CD4-positive, CD25-positive, alpha-beta regulatory T cell (primary cell): ENCODE measurements at regions not wholly inside any gene's neighbourhood (a gene's known extent, or its start where the extent isn't known, plus 50 kb on each side); places are given as distances from the start of the nearest gene placed in this dataset.

Experiments
- ATAC-seq, 2 donors: fragments of 150-1000 bp; cut with Tn5 transposase; one replicate each; pipeline ENCODE4 v1.10.0; 2021; ENCODE audit warnings: low read depth in 2 of 2, moderate number of reproducible peaks in 2 of 2, moderate library complexity in 1 of 2
- DNase-seq, 3 donors: peaks; one replicate each; pipeline versions ENCODE4 v3.0.0 to v3.0.0-alpha.2; 2012 to 2022; ENCODE audit warnings: mixed read lengths in 1 of 3
- H3K27ac ChIP-seq: one replicate; pipeline ENCODE4 v1.7.0; 2013; ENCODE audit warnings: mild to moderate bottlenecking, low read length; ENCODE audit not compliant: insufficient read depth, poor library complexity, severe bottlenecking
- H3K27me3 ChIP-seq: one replicate; pipeline ENCODE4 v1.7.0; 2013; ENCODE audit warnings: low read length; ENCODE audit not compliant: control insufficient read depth, insufficient read depth
- H3K36me3 ChIP-seq: one replicate; pipeline ENCODE4 v1.7.0; 2013; ENCODE audit warnings: mild to moderate bottlenecking, low read length, moderate library complexity; ENCODE audit not compliant: control insufficient read depth, insufficient read depth
- H3K4me1 ChIP-seq: 2 replicates; pipeline ENCODE4 v1.7.0; 2013; ENCODE audit warnings: mild to moderate bottlenecking, low read length; ENCODE audit not compliant: insufficient read depth, control insufficient read depth, poor library complexity, severe bottlenecking
- H3K4me3 ChIP-seq: one replicate; pipeline ENCODE4 v1.7.0; 2013; ENCODE audit warnings: low read depth, mild to moderate bottlenecking, low read length, moderate library complexity
- H3K9me3 ChIP-seq, 2 experiments: 1 replicate in 1 of 2; 2 replicates in 1 of 2; pipeline ENCODE4 v1.7.0; 2013; ENCODE audit warnings: low read length in 2 of 2, mild to moderate bottlenecking in 1 of 2, moderate library complexity in 1 of 2; ENCODE audit not compliant: control insufficient read depth in 2 of 2
- H3K27ac Mint-ChIP-seq, 3 donors: one replicate each; pipeline ENCODE4 v1.8.0; 2020 to 2022; ENCODE audit warnings: mild to moderate bottlenecking in 3 of 3, mixed read lengths in 3 of 3, moderate library complexity in 2 of 3
- H3K27me3 Mint-ChIP-seq: one replicate; pipeline ENCODE4 v1.8.0; 2022; ENCODE audit warnings: mild to moderate bottlenecking, mixed read lengths
- H3K36me3 Mint-ChIP-seq: one replicate; pipeline ENCODE4 v1.8.0; 2020; ENCODE audit warnings: mixed read lengths
- H3K4me1 Mint-ChIP-seq, 4 donors: one replicate each; pipeline ENCODE4 v1.8.0; 2020 to 2022; ENCODE audit warnings: mixed read lengths in 4 of 4, mild to moderate bottlenecking in 1 of 4
- H3K4me3 Mint-ChIP-seq, 4 donors: one replicate each; pipeline ENCODE4 v1.8.0; 2020 to 2022; ENCODE audit warnings: mild to moderate bottlenecking in 4 of 4, mixed read lengths in 4 of 4, moderate library complexity in 3 of 4
- H3K9me3 Mint-ChIP-seq, 7 donors: one replicate each; pipeline ENCODE4 v1.8.0; 2020 to 2022; ENCODE audit warnings: mixed read lengths in 7 of 7, mild to moderate bottlenecking in 3 of 7, moderate library complexity in 2 of 7

- no peak overlapping the region for H3K4me3 Mint-ChIP-seq
- peaks cover 1 to 16% (median 4%) of the 10 kb centered on the region in 7 donors for H3K9me3 Mint-ChIP-seq
- H3K27ac Mint-ChIP-seq: no peak overlapping the region
- H3K4me1 Mint-ChIP-seq: no peaks in the 10 kb centered on the region
- no peaks in the 10 kb centered on the region for H3K36me3 Mint-ChIP-seq
- H3K27me3 Mint-ChIP-seq: no peaks in the 10 kb centered on the region
- Histone ChIP-seq H3K36me3 (no peaks in the 10 kb centered on the region), H3K27me3 (no peaks in the 10 kb centered on the region), H3K27ac (no peak overlapping the region), H3K4me1 (no peaks in the 10 kb centered on the region), H3K9me3 (peaks cover 0 to 3% of the 10 kb centered on the region in 2 experiments), H3K4me3 (no peak overlapping the region)
- ATAC-seq: no peak
- no peak for DNase-seq
These were observed 78.4 kb upstream of the CDH11 start for GRCh38 chr16:65200156-65200773.

DNA sequence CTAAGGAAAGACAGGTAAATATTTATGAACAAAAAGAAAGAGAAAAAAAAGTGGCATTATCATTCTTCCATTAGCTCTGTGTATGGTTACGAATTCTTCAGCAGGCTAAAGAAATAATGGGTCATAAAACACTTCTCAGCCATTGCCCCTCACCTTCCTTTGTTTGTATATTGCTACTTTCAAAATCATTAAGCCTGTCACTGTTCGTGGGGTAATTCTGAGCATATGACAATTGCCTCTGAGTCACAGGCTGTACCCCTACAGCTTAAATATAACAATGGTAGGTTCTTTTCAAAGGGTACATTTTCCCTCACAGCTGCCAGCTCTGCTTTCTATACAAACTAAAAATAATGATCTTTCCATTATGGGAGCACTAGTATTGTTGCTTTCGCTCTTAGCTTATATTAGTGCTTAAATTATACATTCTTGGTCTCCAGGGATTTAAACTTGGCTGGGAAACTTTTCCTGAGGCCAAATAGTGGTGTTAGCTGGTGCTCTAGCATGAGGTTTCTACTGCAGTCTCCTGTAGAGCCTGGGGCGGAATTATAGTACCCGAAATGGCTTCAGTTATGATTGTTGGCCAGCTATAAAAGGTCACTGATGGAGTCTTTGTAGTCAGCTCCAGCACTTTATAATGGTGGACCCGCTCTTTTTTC lies 74.7 kb upstream of the CDH11 start:
- peaks cover 0 to 3% of the 10 kb centered on the region in 2 experiments for H3K9me3 ChIP-seq
- Mint-ChIP-seq H3K4me1 (no peaks in the 10 kb centered on the region), H3K4me3 (no peak overlapping the region), H3K9me3 (peaks cover 0 to 14% (median 6%) of the 10 kb centered on the region in 7 donors), H3K27me3 (no peaks in the 10 kb centered on the region), H3K36me3 (no peaks in the 10 kb centered on the region), H3K27ac (no peak overlapping the region)
- H3K27ac ChIP-seq: no peak overlapping the region
- no peaks in the 10 kb centered on the region for H3K27me3 ChIP-seq
- H3K4me3 ChIP-seq: no peak overlapping the region
- no peaks in the 10 kb centered on the region for H3K4me1 ChIP-seq
- ATAC-seq (no peak), DNase-seq (no peak)
- no peaks in the 10 kb centered on the region for H3K36me3 ChIP-seq

DNA sequence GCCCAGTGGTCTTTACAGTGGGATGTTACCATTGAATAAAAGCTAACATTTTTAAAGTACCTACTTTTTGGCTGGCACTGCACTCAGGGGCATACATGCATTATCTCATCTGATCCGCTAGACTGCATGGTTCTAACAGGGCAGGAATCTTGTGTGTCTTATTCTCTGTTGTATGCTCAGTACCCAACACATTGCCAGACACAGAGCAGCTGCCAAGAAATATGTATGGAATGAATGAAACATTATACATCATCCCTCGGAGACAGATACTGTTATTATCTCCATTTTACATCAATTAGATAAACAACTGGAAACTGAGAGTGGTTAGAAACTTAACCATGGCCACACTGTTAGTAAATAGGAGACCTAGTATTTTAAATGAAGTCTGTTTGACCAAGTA lies 74.1 kb upstream of the CDH11 start:
- Histone ChIP-seq H3K9me3 (peaks cover 0 to 3% of the 10 kb centered on the region in 2 experiments), H3K4me1 (no peaks in the 10 kb centered on the region), H3K27me3 (no peaks in the 10 kb centered on the region), H3K4me3 (no peak overlapping the region), H3K36me3 (no peaks in the 10 kb centered on the region), H3K27ac (no peak overlapping the region)
- ATAC-seq: no peak
- no peaks in the 10 kb centered on the region for H3K27me3 Mint-ChIP-seq
- DNase-seq: no peak
- peaks cover 0 to 14% (median 6%) of the 10 kb centered on the region in 7 donors for H3K9me3 Mint-ChIP-seq
- H3K4me1 Mint-ChIP-seq: no peaks in the 10 kb centered on the region
- no peaks in the 10 kb centered on the region for H3K36me3 Mint-ChIP-seq
- no peak overlapping the region for H3K4me3 Mint-ChIP-seq
- no peak overlapping the region for H3K27ac Mint-ChIP-seq

- Mint-ChIP-seq H3K4me3 (no peak overlapping the region), H3K27ac (no peak overlapping the region), H3K4me1 (no peaks in the 10 kb centered on the region), H3K27me3 (no peaks in the 10 kb centered on the region), H3K9me3 (peaks cover 0 to 23% (median 3%) of the 10 kb centered on the region in 7 donors), H3K36me3 (no peaks in the 10 kb centered on the region)
- Histone ChIP-seq H3K4me3 (no peak overlapping the region), H3K36me3 (no peaks in the 10 kb centered on the region), H3K4me1 (no peaks in the 10 kb centered on the region), H3K9me3 (no peaks in the 10 kb centered on the region), H3K27me3 (no peaks in the 10 kb centered on the region), H3K27ac (no peak overlapping the region)
- DNase-seq (no peak), ATAC-seq (no peak)
These were observed 63.4 kb upstream of the CDH11 start for GRCh38 chr16:65185241-65185778.

DNA sequence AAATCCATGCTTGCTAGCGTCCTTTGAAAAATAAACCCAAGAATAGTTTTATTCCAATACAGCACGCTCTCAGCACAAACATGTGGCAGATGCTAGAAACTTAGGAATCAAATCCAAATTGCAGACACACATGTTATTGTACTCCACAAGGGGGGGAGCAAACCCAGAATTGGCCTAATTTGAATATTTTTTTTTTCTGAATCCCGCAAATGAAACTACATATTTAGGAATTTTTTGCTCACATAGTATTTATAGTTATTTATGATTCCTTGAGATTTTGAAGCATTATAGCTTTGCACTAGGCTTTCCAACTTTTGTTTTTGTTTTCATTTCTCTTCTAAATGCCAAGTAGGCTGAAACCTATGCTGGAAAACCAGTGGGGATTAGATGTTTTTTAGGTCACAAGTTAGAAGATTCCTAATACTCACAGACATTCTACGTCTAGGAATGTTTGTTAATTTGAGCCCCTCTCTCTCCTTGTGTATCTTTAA lies 59.3 kb upstream of the CDH11 start:
- Histone ChIP-seq H3K4me3 (no peak overlapping the region), H3K27me3 (no peaks in the 10 kb centered on the region), H3K4me1 (no peaks in the 10 kb centered on the region), H3K36me3 (no peaks in the 10 kb centered on the region), H3K27ac (no peak overlapping the region), H3K9me3 (no peaks in the 10 kb centered on the region)
- Mint-ChIP-seq H3K27ac (no peak overlapping the region), H3K27me3 (no peaks in the 10 kb centered on the region), H3K36me3 (no peaks in the 10 kb centered on the region), H3K4me1 (no peaks in the 10 kb centered on the region), H3K9me3 (peaks cover 0 to 7% (median 4%) of the 10 kb centered on the region in 7 donors), H3K4me3 (no peak overlapping the region)
- no peak for ATAC-seq
- DNase-seq: no peak

DNA sequence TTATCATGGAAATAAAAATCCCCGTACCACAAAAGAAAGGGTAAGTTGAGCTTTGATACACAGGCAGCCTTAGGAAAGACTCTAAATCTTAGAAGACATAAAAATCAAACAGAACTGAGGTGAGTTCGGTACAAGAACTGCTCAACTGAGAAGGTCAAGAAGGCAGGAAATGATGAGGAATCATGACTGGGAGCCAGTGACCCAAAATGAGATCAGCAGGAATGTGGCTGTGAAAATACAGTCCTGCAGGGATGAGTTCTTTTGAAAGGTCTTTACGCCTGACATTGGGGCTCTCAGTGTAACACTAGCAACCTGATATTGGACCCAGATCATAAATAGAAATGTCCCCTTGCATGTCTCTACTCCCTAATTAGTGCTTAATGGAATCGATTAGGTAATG lies 56.3 kb upstream of the CDH11 start:
- ATAC-seq: no peak
- Mint-ChIP-seq H3K27ac (no peak overlapping the region), H3K4me1 (no peaks in the 10 kb centered on the region), H3K36me3 (no peaks in the 10 kb centered on the region), H3K27me3 (no peaks in the 10 kb centered on the region), H3K4me3 (no peak overlapping the region), H3K9me3 (peaks cover 2 to 18% (median 7%) of the 10 kb centered on the region in 7 donors)
- H3K9me3 ChIP-seq: no peaks in the 10 kb centered on the region
- no peaks in the 10 kb centered on the region for H3K4me1 ChIP-seq
- no peak overlapping the region for H3K27ac ChIP-seq
- H3K4me3 ChIP-seq: no peak overlapping the region
- H3K36me3 ChIP-seq: no peaks in the 10 kb centered on the region
- no peak for DNase-seq
- H3K27me3 ChIP-seq: no peaks in the 10 kb centered on the region

DNA sequence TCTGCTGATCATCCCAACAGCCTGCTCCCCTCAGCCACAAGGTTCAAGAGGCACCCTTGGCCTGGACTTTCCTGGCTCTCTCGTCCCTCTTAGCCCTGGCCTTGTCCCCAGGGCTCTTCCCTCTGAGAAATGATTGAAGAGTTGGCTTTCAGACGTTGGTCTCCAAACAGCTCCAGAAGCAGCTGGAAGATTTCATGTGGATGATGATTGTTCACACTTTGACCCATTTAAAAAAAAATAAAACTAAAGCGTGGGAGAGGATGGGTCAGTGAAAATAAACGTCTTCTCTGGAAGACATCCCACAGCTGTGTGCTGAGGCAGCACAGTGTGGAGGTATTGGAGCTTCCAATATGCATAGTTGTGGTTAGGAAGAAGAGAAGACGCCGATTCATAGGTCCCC lies 54.7 kb upstream of the CDH11 start:
- Histone ChIP-seq H3K36me3 (no peaks in the 10 kb centered on the region), H3K4me1 (no peaks in the 10 kb centered on the region), H3K9me3 (no peaks in the 10 kb centered on the region), H3K27me3 (no peaks in the 10 kb centered on the region), H3K4me3 (no peak overlapping the region), H3K27ac (no peak overlapping the region)
- no peaks in the 10 kb centered on the region for H3K4me1 Mint-ChIP-seq
- peaks cover 2 to 21% (median 6%) of the 10 kb centered on the region in 7 donors for H3K9me3 Mint-ChIP-seq
- H3K36me3 Mint-ChIP-seq: no peaks in the 10 kb centered on the region
- H3K4me3 Mint-ChIP-seq: no peak overlapping the region
- H3K27me3 Mint-ChIP-seq: no peaks in the 10 kb centered on the region
- no peak for DNase-seq
- H3K27ac Mint-ChIP-seq: no peak overlapping the region
- no peak for ATAC-seq

DNA sequence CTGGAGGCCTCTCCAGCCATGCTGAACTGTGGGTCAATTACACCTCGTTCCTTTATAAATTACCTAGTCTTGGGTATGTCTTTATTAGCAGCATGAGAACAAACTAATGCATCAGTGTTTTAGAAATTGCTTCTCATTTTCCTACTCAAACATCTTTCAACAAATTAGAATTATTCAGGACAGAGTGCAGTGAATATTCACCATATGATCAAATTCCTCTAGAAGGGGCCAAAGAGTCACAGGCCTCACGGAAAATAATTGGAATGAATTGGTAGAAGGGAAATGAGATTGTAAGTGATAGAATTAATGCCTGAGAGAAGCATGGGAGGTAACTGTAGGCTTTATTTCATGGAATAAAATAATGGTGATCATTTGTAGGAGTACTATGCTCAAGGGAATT lies 50.5 kb upstream of the CDH11 start:
- DNase-seq: no peak
- H3K27ac ChIP-seq: no peak overlapping the region
- Mint-ChIP-seq H3K27me3 (no peaks in the 10 kb centered on the region), H3K27ac (no peak overlapping the region), H3K4me3 (no peak overlapping the region), H3K4me1 (no peaks in the 10 kb centered on the region), H3K36me3 (no peaks in the 10 kb centered on the region), H3K9me3 (peaks cover 3 to 21% (median 8%) of the 10 kb centered on the region in 7 donors)
- H3K4me1 ChIP-seq: no peaks in the 10 kb centered on the region
- H3K9me3 ChIP-seq: peaks cover 3 to 6% of the 10 kb centered on the region in 2 experiments
- H3K27me3 ChIP-seq: no peaks in the 10 kb centered on the region
- H3K36me3 ChIP-seq: no peaks in the 10 kb centered on the region
- no peak overlapping the region for H3K4me3 ChIP-seq
- ATAC-seq: no peak
